ENCODE measurements at regions not wholly inside any gene's neighbourhood (a gene's known extent, or its start where the extent isn't known, plus 50 kb on each side); places are given as distances from the start of the nearest gene placed in this dataset.

DNA sequence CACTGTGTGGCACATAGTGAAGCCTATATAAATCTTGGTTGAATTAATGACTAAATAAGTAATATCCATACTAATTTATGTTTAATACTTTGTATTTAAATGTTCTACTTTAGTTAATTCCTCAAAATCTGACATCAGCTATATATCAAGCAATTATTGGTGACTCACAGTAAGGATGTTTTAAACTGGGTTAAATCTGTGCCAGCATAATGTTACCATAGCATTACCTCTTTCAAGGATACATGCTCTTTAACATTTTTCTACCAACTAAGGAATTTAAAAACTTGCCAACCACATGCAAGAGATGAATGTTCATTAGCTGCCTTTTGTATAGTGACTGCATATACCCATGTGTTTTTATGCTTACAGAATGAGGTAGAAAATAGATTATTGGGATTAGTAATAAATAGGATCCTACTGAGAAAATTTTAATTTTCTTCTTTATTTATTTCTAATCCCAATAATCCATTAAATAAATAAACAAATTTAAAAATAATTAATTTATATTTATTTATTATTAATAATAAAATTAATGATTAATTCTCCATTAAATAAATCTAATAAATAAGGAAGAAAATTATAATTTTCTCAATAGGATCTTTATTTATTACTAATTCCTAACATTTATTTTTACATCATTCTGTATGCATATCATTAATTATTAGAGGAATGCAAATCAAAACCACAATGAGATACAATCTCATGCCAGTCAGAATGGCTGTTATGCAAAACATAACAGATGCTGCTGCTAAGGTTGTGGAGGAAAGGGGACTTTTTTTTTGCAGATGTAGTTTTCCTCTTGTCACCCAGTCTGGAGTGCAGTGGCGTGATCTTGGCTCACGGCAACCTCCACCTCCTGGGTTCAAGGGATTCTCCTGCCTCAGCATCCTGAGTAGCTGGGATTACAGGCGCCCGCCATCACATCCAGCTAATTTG is 410.7 kb upstream of the DSEL start:
- TF ChIP-seq, protein P1, sequence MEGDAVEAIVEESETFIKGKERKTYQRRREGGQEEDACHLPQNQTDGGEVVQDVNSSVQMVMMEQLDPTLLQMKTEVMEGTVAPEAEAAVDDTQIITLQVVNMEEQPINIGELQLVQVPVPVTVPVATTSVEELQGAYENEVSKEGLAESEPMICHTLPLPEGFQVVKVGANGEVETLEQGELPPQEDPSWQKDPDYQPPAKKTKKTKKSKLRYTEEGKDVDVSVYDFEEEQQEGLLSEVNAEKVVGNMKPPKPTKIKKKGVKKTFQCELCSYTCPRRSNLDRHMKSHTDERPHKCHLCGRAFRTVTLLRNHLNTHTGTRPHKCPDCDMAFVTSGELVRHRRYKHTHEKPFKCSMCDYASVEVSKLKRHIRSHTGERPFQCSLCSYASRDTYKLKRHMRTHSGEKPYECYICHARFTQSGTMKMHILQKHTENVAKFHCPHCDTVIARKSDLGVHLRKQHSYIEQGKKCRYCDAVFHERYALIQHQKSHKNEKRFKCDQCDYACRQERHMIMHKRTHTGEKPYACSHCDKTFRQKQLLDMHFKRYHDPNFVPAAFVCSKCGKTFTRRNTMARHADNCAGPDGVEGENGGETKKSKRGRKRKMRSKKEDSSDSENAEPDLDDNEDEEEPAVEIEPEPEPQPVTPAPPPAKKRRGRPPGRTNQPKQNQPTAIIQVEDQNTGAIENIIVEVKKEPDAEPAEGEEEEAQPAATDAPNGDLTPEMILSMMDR (IDR thresholded peaks at IDR 0.05; ENCODE audit: low read depth, low read length, missing control alignments), result no peak
- H3K4me3 ChIP-seq (ENCODE audit: low read depth, low read length), result no peak overlapping the region
- DNase-seq (ENCODE audit: low read depth), result no peak

DNA sequence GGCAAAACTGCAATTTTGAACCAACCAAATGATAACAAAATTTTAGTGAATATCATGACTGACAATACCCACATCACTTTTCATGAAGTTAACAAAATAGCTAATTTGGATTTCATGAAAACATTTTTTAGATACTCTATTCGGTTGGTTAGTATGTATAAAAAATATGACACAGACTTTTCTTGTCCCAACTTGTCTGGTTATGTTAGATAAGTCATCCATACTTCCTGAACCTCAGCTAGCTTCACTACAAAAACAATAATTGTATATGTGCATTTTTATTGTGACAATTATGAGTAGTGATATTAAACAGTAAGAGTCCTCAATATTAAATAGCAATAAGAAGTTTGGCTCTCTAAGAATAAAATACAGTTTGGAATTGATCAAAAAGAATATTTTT is 408.1 kb upstream of the DSEL start:
- DNase-seq (ENCODE audit: low read depth), result no peak
- TF ChIP-seq, protein P1 (IDR thresholded peaks at IDR 0.05; ENCODE audit: low read depth, low read length, missing control alignments), result no peak
- H3K4me3 ChIP-seq (ENCODE audit: low read depth, low read length), result no peak overlapping the region

DNA sequence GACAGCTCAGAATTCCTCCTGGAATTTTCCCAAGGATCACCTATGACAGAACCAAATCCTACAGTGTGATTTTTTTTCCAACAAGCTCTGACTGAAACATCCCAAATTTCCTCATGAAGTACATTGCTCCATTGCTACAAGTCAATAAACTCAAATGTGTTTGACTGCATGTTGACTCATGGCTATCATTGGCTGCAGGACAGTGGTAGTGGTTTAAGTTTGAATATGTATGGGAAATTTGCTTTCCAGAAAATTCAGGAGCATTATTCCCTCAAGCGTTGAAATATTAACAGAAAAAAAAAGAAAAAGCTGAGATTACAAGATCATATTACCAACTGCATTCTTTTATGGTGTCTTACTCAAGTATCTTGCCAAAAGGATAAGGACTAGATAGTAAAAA is 402.8 kb upstream of the DSEL start:
- TF ChIP-seq, protein P1 (IDR thresholded peaks at IDR 0.05; ENCODE audit: low read depth, low read length, missing control alignments), result no peak
- H3K4me3 ChIP-seq (ENCODE audit: low read depth, low read length), result no peak overlapping the region
- no peak for DNase-seq (ENCODE audit: low read depth)

DNA sequence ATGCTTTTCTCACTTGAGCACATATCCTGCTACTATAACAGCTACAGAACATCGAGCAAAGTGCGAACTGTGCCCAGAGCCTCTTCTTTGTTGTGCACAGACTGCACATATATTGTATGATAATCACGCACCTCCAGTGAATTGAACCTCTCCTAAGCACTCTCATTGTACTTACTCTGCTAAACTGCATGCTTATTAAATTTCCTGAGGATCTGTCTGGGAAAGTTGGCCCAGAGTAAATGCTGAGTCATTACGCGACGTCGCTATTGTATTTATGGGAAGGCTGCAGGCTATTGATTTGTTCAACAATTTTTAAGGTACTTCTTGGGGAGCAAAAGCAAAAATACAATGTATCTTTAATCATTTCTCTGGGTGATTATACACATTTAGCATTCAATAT is 399.6 kb upstream of the DSEL start:
- no peak for DNase-seq (ENCODE audit: low read depth)
- H3K4me3 ChIP-seq (ENCODE audit: low read depth, low read length), result no peak overlapping the region
- TF ChIP-seq, protein P1 (IDR thresholded peaks at IDR 0.05; ENCODE audit: low read depth, low read length, missing control alignments), result no peak

DNA sequence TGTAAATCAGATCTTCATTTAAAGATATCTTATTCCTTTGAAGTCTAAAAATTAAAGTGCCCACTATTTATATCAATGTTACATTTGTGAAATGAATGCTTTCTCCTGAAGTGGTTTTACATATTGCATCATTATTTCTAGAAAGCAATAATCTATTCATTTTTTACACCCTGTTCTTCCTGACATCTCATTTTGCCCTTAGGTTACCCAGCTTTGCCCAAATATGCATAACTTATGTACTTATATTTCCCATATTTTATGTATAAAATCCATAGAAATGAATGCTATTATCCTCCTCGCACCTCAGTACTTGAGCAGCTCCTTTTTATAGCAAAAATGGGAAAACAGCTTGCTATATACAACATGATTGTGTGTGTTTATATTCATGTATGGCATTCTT is 396.5 kb upstream of the DSEL start:
- TF ChIP-seq, protein P1 (IDR thresholded peaks at IDR 0.05; ENCODE audit: low read depth, low read length, missing control alignments), result no peak
- DNase-seq (ENCODE audit: low read depth), result no peak
- no peak overlapping the region for H3K4me3 ChIP-seq (ENCODE audit: low read depth, low read length)

DNA sequence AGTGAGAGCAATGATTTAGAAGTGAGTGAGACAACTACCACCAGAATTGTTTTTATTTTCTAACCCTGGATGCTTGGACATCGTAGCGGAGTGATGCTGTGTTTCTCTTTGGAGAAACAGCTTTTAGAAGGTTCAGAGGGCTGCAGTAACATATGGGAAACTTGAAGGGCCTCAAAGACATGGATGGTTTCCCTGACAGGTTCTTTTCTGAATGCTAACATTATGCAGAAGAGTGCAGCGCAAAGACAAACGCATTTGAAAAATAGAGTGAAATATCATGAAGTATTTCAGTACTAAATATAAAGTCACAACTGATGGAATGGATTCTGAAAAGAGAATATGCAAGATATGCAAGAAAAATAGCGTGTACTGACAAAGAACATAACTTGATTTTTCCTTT is 385.1 kb upstream of the DSEL start:
- TF ChIP-seq, protein P1 (IDR thresholded peaks at IDR 0.05; ENCODE audit: low read depth, low read length, missing control alignments), result no peak
- H3K4me3 ChIP-seq (ENCODE audit: low read depth, low read length), result no peak overlapping the region

DNA sequence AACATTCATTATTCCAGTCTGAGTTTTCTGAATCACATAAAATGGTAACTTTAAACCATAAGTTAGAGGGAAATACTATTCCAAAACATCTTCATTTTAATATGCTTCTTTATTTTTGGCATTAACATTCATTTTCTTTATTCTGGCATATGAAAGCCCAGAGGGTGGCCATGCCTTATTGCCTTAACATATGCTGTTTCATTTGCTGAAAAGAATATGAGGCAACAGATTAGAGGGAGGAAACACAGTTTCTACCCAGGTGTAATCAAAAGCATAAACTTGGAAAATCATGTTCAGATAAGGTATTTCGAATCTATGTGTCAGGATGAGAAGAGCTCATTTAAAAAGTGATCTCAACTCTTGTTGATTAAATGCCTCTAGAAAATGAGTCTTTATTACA is 379.9 kb upstream of the DSEL start:
- TF ChIP-seq, protein P1 (IDR thresholded peaks at IDR 0.05; ENCODE audit: low read depth, low read length, missing control alignments), result no peak
- H3K4me3 ChIP-seq (ENCODE audit: low read depth, low read length), result no peak overlapping the region
- DNase-seq (ENCODE audit: low read depth), result no peak

More for the DNA sequence above, 385.1 kb upstream of the DSEL start:
- DNase-seq (ENCODE audit: low read depth), result no peak
